KBM-7 (cell line): ENCODE measurements at regions not wholly inside any gene's neighbourhood (a gene's known extent, or its start where the extent isn't known, plus 50 kb on each side); places are given as distances from the start of the nearest gene placed in this dataset.

Experiments
- DNase-seq: peaks from one replicate; pipeline ENCODE4 v3.0.0-alpha.2; 2015
- in situ Hi-C: fragments of 300-500 bp; cut with MboI; formaldehyde crosslinking; loops from 2 replicates; pipeline ENCODE4 v1.14.3; 2020; ENCODE audit warnings: low sequenced_read_pairs, low pct_unique_long_range_greater_than_20kb, mixed read lengths

DNA sequence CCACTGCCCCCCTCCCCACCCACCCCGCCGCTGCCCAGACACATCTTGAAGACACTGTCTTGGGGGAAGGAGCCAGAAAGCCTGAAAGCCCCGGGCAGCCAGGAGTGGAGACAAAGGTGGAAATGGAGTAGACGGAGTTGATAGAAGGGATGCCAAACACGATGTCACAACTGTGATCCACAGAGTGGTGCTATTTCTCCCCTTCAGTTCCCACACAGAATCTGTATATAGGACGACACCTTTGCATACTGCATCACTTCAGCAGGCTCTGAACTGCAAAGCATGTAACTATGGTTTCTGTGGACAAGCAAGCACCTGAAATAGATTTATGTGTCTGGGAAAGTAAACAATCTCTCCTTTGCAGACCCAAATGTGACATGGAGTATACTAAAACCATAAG, 56.4 kb upstream of the F13A1 start:
- in situ Hi-C loops, result no loop called here

DNA sequence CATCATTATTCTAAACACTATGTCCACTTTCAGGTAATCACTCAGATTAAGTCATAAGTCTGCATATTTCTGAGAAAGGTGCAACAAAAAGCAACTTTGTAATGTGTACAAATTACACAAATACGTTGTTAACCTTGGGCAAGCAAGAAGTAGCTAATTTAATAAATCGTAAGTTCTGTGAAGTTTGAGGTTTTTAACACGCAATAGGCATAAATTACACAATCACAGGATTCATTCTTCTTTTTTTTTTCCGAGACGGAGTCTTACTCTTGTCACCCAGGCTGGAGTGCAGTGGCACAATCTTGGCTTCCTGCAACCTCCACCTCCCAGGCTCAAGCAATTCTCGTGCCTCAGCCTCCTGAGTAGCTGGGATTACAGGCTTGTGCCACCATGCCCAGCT, 57.2 kb upstream of the F13A1 start:
- DNase-seq, result no peak
- in situ Hi-C loops, result no loop called here

More for the DNA sequence above, 56.4 kb upstream of the F13A1 start:
- DNase-seq, result no peak

DNA sequence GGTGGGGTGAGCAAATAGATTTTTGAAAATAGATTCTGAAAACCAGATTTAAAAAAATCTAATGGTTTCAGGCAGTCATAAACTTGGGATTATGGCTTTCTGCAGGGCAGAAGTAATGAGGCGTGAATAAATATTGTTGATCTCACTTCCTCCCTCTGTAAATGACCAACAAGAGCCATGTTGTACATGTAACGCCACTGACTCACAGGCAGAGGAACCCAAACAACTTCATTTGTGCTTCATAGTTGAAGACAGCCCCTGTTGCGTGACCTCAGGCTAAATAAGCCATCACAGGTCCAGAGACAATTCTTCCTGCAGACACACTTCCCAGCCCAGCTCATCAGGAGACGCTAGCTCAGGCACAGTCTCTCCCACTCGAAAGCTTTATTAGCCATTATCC, 59.1 kb upstream of the F13A1 start:
- in situ Hi-C loops, result no loop called here
- DNase-seq, result peak; percentile 28

DNA sequence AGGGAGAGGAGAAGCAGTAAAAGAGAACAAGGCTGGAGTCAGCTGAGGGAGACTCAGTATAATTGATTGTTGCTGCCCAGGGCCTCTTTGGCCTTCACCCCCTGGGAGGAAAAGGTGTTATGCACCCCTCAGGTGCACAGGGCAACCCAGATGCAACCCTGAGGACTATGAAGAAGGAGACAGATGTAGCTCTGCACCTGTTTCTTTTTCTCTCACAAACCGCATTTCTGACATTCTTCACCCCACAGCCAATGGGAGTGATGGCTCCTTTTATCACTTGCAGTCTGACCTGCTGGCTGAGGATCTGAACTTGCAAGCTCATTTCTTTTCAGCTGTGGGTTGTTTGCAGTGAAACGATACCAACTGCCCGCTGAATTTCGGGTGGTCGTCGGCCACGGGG, 64.1 kb upstream of the F13A1 start:
- in situ Hi-C loops, result no loop called here
- DNase-seq, result no peak

DNA sequence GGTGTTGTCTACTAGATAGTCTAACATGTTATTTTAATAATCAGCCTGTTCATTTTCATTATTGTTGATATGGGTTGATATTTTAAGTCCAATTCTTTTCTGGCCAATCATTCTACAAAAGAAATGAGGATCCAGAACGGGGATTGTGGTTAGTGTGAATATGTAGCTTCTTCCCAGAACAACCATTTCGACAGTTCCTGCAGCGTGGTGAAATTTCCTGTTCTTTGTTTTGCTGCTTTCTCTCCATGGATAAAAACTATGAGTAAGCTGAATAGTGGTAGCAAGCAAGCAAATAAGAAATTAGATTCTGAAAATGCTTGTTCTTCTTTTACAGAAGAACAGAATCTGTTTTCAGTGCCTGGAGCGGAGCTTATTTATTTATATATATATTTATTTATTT, 65.5 kb upstream of the F13A1 start:
- in situ Hi-C loops, result no loop called here
- DNase-seq, result peak; percentile 42

DNA sequence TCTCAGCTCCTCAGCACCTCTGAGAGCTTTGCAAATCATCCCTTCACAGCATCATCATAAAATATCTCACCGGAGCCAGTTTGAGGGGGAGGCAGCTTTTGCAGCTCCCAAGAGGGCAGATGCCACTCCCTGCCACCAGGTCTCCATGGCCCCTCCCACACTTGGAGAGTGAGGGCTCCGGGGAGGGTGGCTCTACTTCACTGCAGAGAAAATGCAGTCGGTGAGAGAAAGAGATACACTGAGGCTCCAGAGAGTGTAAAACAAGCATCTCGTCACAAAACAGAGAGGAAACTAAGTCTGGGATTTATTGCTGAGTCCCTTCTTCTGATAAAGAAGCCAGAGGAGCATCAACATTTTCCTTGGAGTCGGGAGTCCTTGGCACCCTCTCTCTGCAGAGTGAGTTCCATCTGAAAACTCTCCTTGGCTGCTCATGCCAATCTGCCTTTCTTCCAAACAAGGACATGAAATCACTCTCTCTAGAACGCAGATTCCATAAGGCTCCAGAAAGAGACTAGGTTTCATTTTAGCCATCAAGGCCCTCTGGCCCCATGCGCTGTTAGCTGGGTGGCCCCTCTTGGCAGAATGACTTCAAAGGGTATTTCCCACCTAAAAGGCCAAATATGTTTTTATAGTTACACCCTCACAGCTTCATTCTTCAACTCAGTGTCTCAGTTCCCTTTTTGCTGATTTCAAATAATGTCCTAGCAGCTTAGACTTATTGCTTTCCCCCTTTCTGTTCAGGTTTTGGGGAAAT, 70.6 kb upstream of the F13A1 start:
- in situ Hi-C loops, result no loop called here
- DNase-seq, result no peak

DNA sequence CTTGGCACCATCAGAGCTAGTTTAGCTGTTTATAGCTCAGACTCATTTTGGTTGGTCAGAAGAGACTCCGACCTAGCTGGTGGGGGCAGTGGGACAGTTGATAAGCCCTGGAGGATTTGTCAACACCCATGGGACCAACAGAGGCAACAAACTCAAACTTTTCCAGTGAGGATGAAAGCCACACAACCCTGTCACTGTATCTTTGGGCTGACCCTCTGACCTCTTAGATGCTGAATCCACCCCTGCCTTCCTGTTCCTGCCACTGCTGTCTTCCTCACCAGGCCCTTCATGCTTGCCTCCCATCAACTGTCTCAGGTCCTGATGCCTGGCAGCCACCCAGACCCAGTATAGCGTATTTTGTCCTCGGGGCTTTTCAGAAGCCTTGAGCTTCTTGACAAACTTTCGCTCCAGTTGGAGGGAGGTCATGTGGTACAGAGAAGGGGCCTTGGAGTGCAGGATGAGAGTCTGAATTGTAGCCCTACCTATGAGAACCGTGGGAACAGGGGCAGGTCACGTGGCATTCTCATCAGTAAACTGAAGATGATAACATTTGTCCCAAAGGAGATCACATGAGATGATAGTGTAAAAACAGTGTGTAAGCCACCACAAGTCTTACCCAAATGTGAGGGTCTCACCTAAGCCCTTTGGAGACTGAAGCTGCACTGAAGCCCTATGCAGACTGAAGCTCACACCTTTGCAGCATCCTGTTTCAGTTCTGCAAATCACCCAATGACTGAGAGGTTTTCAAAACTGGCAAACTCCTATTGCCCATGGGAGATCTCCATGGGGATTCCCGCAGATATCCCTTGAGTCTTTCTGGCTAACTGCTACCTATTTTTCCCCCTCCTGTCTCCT, 72.0 kb upstream of the F13A1 start:
- DNase-seq, result no peak
- in situ Hi-C loops, result no loop called here

DNA sequence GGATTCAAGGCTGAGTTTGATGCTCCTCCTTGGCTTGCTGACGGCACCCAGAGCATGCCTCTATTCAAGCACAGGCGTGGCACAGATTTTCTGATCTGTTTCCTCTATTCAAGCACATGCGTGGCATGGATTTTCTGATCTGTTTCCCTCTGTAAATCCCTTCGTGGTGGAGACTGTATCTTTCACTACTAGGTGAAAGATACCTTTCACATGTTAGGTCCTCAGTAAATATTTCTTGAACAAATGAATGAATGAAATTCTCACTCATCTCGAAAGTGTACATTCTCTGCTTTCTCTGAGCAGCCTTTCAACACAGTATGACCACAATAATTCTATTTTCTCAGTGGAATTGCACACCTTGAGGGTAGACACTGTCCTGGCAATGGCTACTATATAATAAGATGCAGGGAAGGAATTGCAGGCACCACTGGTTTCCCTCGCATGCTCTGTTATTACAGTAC, 72.6 kb upstream of the F13A1 start:
- in situ Hi-C loops, result no loop called here
- no peak for DNase-seq

DNA sequence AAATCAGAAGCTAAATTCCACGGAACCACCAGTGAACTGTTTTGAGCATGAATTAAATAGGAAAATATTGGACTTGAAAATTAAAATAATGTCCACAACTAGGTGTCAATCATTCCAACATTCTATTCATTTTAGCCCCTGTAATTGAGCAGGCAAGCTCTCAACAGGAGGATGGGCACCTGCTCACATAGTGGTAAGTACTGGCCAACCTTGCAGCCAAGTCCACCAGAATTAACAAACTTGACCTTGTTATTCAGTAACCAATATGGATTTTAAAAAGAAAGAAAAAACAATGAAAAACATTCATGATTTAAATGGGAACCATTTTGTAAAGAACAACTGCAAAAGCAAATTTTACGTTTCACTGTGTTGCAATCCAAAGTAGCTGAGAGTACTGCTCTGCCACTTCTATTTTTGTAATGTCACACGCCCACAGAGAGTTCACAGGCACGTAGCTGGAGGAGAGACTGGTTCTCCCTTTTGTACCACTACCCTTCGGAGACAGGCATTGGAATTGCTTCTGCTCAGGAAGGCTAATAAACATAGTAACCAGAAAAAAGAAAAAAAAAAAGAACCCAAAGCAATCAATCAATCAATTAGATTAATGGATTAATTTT, 75.2 kb upstream of the F13A1 start:
- in situ Hi-C loops, result no loop called here
- peak; percentile 15 for DNase-seq

DNA sequence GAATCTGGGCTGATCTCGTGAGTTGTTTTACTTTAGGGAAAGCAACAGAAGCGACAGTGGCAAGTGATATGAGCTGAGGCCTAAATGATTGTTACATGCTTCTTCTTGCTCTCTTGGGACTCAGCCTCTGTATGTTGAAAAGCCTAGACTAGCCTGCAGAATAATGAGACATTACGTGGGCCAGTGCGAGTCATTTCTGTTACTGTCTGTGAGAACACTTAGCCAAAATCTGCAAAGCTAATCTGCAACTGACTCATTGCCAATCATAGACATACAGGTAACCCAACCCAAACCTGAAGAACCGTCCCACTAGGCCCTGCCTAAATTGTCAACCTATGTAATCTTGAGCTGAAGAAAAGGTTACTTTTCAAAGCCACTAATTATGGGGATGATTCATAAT, 77.4 kb upstream of the F13A1 start:
- DNase-seq, result no peak
- in situ Hi-C loops, result no loop called here

DNA sequence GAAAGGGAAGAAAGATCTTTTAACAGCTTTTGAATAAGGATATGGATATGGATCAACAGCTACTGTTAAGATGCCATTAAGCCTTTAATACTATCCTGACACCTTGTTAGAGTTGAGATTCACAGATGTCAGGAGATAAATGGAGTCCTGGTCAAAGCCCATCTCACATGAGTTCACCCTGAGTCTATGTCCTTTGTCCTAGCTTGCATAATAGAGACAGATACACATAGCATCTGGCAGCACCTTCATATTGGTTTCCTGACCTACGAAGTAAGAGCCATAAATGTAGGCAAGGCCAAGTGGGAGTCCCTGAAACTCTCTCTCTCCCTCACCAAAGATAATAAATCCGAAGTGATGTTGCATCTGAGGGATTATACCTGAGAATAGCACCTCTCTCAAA, 79.1 kb upstream of the F13A1 start:
- no peak for DNase-seq
- in situ Hi-C loops, result no loop called here

DNA sequence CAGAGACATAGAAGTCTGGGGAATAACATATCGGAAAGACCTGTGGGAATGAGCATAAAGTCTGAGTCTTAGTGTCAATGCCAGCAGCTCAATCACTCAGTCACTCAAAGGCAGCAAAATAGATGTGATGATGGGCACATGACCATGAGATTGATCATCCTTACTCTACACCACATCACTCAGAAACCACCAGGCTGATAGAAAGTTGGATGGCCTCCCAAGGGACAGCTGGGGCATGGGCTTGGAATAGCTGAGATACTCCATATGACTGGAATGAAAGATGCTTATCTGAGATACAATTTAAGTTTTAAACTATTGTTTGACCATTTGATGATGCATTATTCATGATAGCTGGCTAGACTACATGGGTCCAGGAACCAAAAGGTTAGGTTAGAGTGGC, 80.9 kb upstream of the F13A1 start:
- in situ Hi-C loops, result no loop called here
- no peak for DNase-seq

DNA sequence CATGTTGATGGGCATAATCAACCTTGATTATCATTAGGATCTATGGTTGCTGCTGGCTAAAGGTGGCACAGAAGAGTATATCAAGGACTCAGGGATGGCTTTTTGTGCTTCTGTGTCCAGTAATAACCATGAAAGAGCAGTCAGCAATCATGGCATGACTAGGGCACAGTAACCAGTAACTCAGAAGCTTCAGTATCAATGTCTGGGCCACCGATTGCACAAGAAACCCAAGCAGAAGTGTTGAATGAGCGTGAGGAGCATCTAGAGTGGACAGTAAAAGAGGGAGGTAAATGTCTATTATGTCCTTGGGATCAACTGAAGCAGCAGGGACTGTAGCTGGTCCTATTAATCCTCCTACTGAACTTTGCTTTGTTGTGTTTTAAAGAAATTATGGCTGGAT, 81.5 kb upstream of the F13A1 start:
- in situ Hi-C loops, result no loop called here
- DNase-seq, result no peak

DNA sequence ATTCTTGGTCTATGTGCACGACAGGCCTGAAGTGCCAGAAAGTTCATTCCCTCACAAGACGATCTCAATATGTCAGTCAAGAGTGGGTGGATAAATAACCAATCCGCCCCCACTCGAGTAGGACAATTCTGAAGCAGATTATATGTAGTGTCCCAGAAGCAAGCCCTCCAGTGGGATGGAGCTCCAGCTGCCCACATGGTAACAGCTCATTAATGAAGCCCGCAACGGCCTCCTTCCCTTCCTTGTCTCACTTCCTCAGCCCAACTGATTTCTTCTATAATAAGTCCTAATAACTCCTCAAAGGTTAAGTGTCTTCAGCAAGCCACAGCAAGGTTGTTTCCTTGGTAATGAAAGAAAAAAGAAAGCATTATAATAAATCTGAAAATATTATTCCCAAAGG, 82.1 kb upstream of the F13A1 start:
- in situ Hi-C loops, result no loop called here
- DNase-seq, result no peak

DNA sequence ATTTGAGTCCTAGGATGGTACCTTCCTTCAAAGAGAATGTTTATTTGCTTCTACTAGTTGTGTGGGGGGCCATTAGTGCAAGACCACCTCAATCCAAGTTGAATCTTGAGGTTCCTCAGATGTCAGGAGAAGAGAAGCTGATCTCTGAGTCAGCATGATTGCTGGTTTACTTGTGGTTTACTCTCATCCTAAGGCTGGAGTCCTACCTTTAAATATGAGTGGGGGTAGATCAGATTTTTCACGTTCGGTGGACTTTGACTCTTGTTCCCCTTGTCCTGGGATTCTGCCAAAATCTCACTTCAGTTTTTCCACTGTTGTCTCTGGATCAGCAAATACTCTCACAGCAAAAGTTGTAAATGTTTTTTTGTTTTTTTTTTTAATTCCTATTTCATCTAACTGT, 84.6 kb upstream of the F13A1 start:
- in situ Hi-C loops, result no loop called here
- no peak for DNase-seq

DNA sequence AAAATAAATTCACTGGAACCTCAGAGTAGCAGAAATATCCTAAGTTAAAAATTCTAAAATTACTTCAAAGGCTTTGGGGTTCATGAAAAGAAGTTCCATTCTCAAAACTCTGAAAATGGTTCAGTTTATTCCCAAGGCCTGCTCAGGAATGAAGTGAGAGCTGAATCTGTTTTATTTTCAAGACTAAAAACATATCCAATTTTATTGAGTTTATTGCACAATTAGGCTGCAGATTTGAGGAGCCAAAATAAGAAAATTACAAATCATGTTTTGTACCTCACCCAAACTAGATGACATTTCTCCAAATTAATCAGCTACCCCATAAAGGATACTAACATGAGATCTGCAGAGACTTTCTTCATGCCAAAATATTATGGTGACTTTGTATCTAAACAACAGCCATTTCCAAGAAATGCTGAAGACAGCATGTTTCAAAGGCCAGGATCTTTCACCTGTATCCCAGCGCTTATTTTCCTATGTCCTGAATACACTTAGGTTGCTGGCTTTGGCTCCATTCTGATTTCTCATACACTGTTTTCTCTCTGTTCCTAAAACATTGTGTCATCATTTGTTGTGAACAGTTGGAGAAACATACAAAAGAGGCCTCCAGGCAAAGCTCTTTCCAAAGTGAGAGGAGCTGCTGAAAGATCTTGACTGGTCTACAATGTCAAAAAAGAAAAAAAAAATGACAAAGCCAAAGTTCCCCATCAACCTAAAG, 85.7 kb upstream of the F13A1 start:
- DNase-seq, result no peak
- in situ Hi-C loops, result no loop called here

DNA sequence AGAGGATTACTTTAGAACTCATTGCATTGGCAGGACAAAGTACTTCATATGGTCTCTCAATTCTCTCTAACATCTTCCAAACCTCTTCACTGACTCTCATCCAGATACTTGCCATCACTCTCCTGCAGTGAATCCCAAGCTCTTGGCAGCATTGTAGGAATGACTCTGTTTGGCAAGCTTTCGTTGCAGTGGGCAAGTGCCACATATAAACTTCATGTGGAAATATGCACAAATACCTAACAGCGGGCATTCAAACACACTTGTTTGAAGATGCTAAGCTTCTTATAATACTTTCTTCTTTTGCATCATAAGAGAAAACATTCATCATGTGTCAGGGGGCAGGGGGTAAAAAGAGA, 86.2 kb upstream of the F13A1 start:
- DNase-seq, result peak; percentile 11
- in situ Hi-C loops, result no loop called here

DNA sequence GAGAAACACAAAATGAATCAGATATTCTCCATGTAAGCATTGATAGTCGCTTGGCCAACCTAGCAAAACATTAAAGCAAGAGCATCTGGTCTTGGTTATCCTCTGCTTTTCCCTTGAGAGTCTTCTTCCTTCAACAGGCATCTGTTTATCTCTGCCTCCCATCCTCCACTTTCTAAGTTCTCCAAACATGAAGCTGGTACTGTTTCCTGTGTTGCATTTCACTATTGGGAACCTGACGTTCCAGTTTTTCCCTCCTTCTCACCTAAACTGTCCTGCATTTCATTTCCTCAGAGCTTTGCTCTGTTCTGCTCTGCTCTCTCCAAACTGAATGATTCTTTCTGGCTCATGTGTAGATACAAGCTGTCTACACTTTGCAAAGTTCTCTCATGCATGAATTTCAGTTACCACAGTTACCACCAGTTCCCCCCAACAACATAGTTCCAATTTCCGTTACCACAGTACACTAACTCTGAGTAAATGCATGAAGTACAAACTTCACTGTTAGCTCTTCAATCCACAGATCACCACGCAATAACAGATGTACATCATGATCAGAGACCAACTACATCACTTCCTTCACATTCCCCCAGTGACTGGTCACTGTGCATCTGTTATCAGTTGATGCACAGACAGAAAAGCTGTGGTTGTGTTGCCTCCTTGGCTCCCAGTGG, 86.7 kb upstream of the F13A1 start:
- peak; percentile 81 for DNase-seq
- in situ Hi-C loops, result no loop called here

DNA sequence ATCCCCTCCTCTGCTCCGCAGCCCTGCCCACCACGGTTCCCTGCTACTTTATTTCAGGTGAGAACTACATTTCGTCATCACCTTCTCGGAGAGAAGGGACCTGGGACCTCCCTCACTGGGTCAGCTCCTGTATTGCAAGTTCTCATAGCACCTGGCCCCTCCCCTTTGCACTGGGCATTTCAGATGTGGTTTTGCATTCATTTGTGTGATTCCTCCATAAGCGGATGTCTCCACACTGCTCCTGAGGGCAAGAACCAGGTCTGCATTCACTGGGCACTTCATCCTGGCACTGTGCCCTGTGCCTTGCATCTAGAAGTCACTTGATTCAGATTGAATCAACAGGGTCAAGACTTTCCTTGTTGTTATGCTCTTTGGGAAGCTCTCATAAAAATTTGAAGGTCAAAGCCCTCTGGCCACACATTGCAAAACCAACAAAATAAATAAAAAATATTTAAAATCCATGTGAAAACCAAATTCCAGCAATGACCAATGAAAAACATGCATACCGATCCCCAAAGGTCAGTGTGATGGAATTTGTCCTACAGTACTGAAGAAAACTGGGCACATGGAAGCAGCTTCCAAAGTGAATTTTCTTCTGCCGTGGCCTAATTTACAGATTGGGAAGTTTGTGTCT, 89.1 kb upstream of the F13A1 start:
- in situ Hi-C loops, result no loop called here
- DNase-seq, result no peak
